ENCODE measurements at regions not wholly inside any gene's neighbourhood (a gene's known extent, or its start where the extent isn't known, plus 50 kb on each side); places are given as distances from the start of the nearest gene placed in this dataset.

DNA sequence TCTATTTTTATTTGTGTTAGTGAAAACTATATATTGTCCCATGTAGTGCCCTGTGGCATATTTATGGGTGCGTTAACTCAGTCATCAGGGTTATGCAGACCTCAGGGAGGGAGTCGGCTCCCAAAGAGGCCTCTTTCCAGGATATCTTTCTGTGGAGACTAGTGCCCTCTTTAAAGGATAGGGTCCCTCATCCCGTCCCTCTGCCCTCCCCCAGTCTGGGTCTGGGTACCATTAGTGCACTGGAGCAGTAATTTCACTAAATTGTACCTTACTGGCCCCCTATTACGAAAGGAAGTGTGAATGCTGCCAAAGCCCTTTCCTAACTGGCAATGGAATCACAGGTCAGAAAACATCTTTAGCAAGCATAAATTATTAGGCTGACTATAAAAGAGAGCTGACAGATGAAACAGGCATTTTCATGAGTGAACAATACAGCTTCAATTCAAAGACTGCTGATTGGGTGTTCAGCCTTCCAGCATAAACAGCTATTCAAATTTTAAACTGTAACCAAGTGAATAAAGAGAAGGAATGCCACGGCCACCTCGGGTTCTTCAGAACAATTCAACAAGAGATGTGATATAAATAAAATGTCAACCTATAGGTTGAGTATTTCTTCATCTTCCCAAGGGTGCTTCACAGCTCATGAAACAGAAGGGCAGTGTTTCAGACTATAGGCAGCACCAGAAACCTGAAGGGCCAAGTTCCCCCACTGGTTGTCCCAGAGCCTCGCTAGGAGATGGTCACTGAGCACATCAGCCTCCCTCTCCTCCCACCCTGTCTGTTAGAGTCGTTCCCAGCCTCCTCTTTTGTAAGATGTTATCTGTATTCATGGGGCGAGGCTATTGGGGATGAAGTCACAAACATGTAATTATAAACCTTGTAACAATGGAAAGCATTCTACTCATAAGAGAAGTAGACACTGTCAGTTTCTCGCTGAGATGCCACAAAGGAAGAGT is 318.7 kb downstream of the TMEM161B start:
- no peak for DNase-seq (ENCODE audit: low spot score)
- no peak overlapping the region for H3K4me2 ChIP-seq
- no peaks in the 10 kb centered on the region for H3K79me2 ChIP-seq (replicated peaks; ENCODE audit: insufficient read depth)
- no peak overlapping the region for H3K27ac ChIP-seq (ENCODE audit: low read depth)
- H3K4me3 Mint-ChIP-seq, result no peak overlapping the region
- no peaks in the 10 kb centered on the region for H3K27me3 Mint-ChIP-seq (ENCODE audit: insufficient read depth, low read depth, poor library complexity)
- peaks cover 52% of the 10 kb centered on the region for H3K4me1 ChIP-seq (ENCODE audit: insufficient read depth)
- H3K27me3 ChIP-seq (ENCODE audit: insufficient read depth), result no peaks in the 10 kb centered on the region
- no peak overlapping the region for H2AFZ ChIP-seq
- no peaks in the 10 kb centered on the region for H3K36me3 ChIP-seq (ENCODE audit: insufficient read depth)
- ATAC-seq, result peak; percentile 40; the same call in 2 of the 3 replicates
- no peaks in the 10 kb centered on the region for H3K9me2 ChIP-seq (ENCODE audit: insufficient read depth)
- no peaks in the 10 kb centered on the region for H3K9me3 Mint-ChIP-seq
- H3K27ac Mint-ChIP-seq, result no peak overlapping the region
- no peaks in the 10 kb centered on the region for H4K20me1 ChIP-seq (replicated peaks; ENCODE audit: insufficient read depth)
- no peaks in the 10 kb centered on the region for H3F3A ChIP-seq (replicated peaks; ENCODE audit: low read depth)
- H3K4me3 ChIP-seq, result no peak overlapping the region
- TF ChIP-seq NANOG (IDR thresholded peaks at IDR 0.05; ENCODE audit: borderline replicate concordance) (no peak), ZNF331 (CRISPR knock-in tag; IDR thresholded peaks at IDR 0.05; ENCODE audit: low read depth) (no peak), EZH2phosphoT487 (IDR thresholded peaks at IDR 0.05; ENCODE audit: unreplicated experiment) (no peak), JUNB (IDR thresholded peaks at IDR 0.05; ENCODE audit: unreplicated experiment) (no peak), POLR2AphosphoS5 (IDR thresholded peaks at IDR 0.05; ENCODE audit: low read depth) (no peak), ZNF114 (CRISPR knock-in tag; IDR thresholded peaks at IDR 0.05) (no peak), CREB1 (CRISPR knock-in tag; IDR thresholded peaks at IDR 0.05; ENCODE audit: low read depth) (no peak), STAT1 (IDR thresholded peaks at IDR 0.05; ENCODE audit: unreplicated experiment) (no peak), CTCF (conservative IDR thresholded peaks at IDR 0.05; ENCODE audit: low read depth in 2 of 2) (no peak), EZH2 (IDR thresholded peaks at IDR 0.05; ENCODE audit: low read depth, unreplicated experiment) (no peak), ETS1 (IDR thresholded peaks at IDR 0.05) (no peak)
- TF ChIP-seq, protein P1, sequence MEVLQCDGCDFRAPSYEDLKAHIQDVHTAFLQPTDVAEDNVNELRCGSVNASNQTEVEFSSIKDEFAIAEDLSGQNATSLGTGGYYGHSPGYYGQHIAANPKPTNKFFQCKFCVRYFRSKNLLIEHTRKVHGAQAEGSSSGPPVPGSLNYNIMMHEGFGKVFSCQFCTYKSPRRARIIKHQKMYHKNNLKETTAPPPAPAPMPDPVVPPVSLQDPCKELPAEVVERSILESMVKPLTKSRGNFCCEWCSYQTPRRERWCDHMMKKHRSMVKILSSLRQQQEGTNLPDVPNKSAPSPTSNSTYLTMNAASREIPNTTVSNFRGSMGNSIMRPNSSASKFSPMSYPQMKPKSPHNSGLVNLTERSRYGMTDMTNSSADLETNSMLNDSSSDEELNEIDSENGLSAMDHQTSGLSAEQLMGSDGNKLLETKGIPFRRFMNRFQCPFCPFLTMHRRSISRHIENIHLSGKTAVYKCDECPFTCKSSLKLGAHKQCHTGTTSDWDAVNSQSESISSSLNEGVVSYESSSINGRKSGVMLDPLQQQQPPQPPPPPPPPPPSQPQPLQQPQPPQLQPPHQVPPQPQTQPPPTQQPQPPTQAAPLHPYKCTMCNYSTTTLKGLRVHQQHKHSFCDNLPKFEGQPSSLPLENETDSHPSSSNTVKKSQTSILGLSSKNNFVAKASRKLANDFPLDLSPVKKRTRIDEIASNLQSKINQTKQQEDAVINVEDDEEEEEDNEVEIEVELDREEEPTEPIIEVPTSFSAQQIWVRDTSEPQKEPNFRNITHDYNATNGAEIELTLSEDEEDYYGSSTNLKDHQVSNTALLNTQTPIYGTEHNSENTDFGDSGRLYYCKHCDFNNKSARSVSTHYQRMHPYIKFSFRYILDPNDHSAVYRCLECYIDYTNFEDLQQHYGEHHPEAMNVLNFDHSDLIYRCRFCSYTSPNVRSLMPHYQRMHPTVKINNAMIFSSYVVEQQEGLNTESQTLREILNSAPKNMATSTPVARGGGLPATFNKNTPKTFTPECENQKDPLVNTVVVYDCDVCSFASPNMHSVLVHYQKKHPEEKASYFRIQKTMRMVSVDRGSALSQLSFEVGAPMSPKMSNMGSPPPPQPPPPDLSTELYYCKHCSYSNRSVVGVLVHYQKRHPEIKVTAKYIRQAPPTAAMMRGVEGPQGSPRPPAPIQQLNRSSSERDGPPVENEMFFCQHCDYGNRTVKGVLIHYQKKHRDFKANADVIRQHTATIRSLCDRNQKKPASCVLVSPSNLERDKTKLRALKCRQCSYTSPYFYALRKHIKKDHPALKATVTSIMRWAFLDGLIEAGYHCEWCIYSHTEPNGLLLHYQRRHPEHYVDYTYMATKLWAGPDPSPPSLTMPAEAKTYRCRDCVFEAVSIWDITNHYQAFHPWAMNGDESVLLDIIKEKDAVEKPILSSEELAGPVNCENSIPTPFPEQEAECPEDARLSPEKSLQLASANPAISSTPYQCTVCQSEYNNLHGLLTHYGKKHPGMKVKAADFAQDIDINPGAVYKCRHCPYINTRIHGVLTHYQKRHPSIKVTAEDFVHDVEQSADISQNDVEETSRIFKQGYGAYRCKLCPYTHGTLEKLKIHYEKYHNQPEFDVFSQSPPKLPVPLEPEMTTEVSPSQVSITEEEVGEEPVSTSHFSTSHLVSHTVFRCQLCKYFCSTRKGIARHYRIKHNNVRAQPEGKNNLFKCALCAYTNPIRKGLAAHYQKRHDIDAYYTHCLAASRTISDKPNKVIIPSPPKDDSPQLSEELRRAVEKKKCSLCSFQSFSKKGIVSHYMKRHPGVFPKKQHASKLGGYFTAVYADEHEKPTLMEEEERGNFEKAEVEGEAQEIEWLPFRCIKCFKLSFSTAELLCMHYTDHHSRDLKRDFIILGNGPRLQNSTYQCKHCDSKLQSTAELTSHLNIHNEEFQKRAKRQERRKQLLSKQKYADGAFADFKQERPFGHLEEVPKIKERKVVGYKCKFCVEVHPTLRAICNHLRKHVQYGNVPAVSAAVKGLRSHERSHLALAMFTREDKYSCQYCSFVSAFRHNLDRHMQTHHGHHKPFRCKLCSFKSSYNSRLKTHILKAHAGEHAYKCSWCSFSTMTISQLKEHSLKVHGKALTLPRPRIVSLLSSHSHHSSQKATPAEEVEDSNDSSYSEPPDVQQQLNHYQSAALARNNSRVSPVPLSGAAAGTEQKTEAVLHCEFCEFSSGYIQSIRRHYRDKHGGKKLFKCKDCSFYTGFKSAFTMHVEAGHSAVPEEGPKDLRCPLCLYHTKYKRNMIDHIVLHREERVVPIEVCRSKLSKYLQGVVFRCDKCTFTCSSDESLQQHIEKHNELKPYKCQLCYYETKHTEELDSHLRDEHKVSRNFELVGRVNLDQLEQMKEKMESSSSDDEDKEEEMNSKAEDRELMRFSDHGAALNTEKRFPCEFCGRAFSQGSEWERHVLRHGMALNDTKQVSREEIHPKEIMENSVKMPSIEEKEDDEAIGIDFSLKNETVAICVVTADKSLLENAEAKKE (CRISPR knock-in tag; IDR thresholded peaks at IDR 0.05), result no peak
- TF ChIP-seq, protein P2, sequence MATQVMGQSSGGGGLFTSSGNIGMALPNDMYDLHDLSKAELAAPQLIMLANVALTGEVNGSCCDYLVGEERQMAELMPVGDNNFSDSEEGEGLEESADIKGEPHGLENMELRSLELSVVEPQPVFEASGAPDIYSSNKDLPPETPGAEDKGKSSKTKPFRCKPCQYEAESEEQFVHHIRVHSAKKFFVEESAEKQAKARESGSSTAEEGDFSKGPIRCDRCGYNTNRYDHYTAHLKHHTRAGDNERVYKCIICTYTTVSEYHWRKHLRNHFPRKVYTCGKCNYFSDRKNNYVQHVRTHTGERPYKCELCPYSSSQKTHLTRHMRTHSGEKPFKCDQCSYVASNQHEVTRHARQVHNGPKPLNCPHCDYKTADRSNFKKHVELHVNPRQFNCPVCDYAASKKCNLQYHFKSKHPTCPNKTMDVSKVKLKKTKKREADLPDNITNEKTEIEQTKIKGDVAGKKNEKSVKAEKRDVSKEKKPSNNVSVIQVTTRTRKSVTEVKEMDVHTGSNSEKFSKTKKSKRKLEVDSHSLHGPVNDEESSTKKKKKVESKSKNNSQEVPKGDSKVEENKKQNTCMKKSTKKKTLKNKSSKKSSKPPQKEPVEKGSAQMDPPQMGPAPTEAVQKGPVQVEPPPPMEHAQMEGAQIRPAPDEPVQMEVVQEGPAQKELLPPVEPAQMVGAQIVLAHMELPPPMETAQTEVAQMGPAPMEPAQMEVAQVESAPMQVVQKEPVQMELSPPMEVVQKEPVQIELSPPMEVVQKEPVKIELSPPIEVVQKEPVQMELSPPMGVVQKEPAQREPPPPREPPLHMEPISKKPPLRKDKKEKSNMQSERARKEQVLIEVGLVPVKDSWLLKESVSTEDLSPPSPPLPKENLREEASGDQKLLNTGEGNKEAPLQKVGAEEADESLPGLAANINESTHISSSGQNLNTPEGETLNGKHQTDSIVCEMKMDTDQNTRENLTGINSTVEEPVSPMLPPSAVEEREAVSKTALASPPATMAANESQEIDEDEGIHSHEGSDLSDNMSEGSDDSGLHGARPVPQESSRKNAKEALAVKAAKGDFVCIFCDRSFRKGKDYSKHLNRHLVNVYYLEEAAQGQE (IDR thresholded peaks at IDR 0.05; ENCODE audit: unreplicated experiment), result no peak
- H3K4me1 Mint-ChIP-seq, result peaks cover 49% of the 10 kb centered on the region
- H3K36me3 Mint-ChIP-seq (ENCODE audit: low read depth), result no peaks in the 10 kb centered on the region

Data from GM23338 (cell line).